PC-3 (cell line): ENCODE measurements at regions not wholly inside any gene's neighbourhood (a gene's known extent, or its start where the extent isn't known, plus 50 kb on each side); places are given as distances from the start of the nearest gene placed in this dataset.

ENCODE experiments used
- EZH2 ChIP-seq: fragments of 300-600 bp; sonication (generic); IDR thresholded peaks from one replicate; pipeline ENCODE4 v1.6.1; 2017; ENCODE audit warnings: antibody characterized with exemption, mild to moderate bottlenecking, low read length; ENCODE audit not compliant: unreplicated experiment
- EZH2phosphoT487 ChIP-seq: fragments of 300-600 bp; sonication (generic); IDR thresholded peaks from 2 replicates; pipeline ENCODE4 v1.6.1; 2018; ENCODE audit warnings: mild to moderate bottlenecking, antibody characterized with exemption, low read length, borderline replicate concordance
- TF ChIP-seq, protein P1 (sequence below): fragments of 300-600 bp; sonication (generic); conservative IDR thresholded peaks from 2 replicates; pipeline ENCODE4 v1.5.1; 2017; ENCODE audit warnings: antibody characterized with exemption, low read depth, mild to moderate bottlenecking, low read length

DNA sequence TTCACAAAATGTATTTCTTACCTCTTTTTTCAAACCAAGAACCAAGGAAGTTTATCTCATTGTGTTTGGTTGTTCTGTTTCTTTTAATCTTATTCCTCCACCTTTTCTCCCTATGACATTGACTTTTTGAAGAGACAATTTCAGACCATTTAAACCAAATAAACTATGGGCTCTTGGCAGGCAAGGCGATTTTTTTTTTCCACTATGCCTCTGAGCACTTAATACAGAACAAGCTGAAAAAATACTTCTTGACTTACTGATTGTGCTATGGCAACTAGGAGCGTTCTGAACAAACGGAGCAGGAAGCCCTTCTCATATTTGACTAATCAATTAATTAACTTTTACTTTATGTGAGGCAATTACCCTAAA lies 98.0 kb downstream of the ZNF664 start:
- TF ChIP-seq, protein P1, sequence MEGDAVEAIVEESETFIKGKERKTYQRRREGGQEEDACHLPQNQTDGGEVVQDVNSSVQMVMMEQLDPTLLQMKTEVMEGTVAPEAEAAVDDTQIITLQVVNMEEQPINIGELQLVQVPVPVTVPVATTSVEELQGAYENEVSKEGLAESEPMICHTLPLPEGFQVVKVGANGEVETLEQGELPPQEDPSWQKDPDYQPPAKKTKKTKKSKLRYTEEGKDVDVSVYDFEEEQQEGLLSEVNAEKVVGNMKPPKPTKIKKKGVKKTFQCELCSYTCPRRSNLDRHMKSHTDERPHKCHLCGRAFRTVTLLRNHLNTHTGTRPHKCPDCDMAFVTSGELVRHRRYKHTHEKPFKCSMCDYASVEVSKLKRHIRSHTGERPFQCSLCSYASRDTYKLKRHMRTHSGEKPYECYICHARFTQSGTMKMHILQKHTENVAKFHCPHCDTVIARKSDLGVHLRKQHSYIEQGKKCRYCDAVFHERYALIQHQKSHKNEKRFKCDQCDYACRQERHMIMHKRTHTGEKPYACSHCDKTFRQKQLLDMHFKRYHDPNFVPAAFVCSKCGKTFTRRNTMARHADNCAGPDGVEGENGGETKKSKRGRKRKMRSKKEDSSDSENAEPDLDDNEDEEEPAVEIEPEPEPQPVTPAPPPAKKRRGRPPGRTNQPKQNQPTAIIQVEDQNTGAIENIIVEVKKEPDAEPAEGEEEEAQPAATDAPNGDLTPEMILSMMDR = no peak
- TF ChIP-seq EZH2phosphoT487 (no peak), EZH2 (no peak)
